HEK293T (cell line): ENCODE measurements at regions not wholly inside any gene's neighbourhood (a gene's known extent, or its start where the extent isn't known, plus 50 kb on each side); places are given as distances from the start of the nearest gene placed in this dataset.

ENCODE experiments used
- CTCF ChIA-PET: fragments of 350-600 bp; formaldehyde crosslinking; extraction: SDS; loops from one replicate; lab custom pipeline; 2021; ENCODE audit warnings: antibody characterized with exemption, inconsistent platforms; lab: Yijun Ruan, JAX
- POLR2A ChIA-PET: fragments of 350-600 bp; formaldehyde crosslinking; extraction: SDS; loops from one replicate; lab custom pipeline; 2020; ENCODE audit warnings: antibody characterized with exemption, inconsistent platforms; lab: Yijun Ruan, JAX
- DNase-seq: peaks from one replicate; pipeline ENCODE4 v3.0.0; 2012; ENCODE audit warnings: mixed read lengths; ENCODE audit errors: extremely low spot score
- ARNT ChIP-seq: fragments of 450-650 bp; IDR thresholded peaks from 2 replicates; pipeline ENCODE4 v1.6.1; 2017; ENCODE audit warnings: mild to moderate bottlenecking
- BHLHE40 ChIP-seq: fragments of 450-650 bp; IDR thresholded peaks from 2 replicates; pipeline ENCODE4 v1.6.1; 2016; ENCODE audit warnings: mild to moderate bottlenecking, moderate library complexity, borderline replicate concordance
- CTBP1 ChIP-seq: fragments of 450-650 bp; IDR thresholded peaks from 2 replicates; pipeline ENCODE4 v1.6.1; 2016; ENCODE audit warnings: borderline replicate concordance
- ELF4 ChIP-seq: fragments of 450-650 bp; IDR thresholded peaks from 2 replicates; pipeline ENCODE4 v1.6.1; 2017; ENCODE audit warnings: antibody characterized with exemption
- FOXA1 ChIP-seq: fragments of 450-650 bp; IDR thresholded peaks from 2 replicates; pipeline ENCODE4 v1.6.1; 2016; ENCODE audit warnings: mild to moderate bottlenecking
- FOXK2 ChIP-seq: fragments of 450-650 bp; IDR thresholded peaks from 2 replicates; pipeline ENCODE4 v1.6.1; 2016; ENCODE audit warnings: mild to moderate bottlenecking
- FOXM1 ChIP-seq: fragments of 450-650 bp; IDR thresholded peaks from 2 replicates; pipeline ENCODE4 v1.6.1; 2017; ENCODE audit warnings: mild to moderate bottlenecking, borderline replicate concordance
- HDGF ChIP-seq: fragments of 450-650 bp; IDR thresholded peaks from 2 replicates; pipeline ENCODE4 v1.6.1; 2017; ENCODE audit warnings: antibody characterized with exemption, borderline replicate concordance
- L3MBTL2 ChIP-seq: fragments of 450-650 bp; conservative IDR thresholded peaks from 2 replicates; pipeline ENCODE4 v1.6.1; 2016; ENCODE audit warnings: mild to moderate bottlenecking
- LEF1 ChIP-seq: fragments of 450-650 bp; IDR thresholded peaks from 2 replicates; pipeline ENCODE4 v1.6.1; 2017; ENCODE audit warnings: mild to moderate bottlenecking, borderline replicate concordance
- NFRKB ChIP-seq: fragments of 450-650 bp; IDR thresholded peaks from 2 replicates; pipeline ENCODE4 v1.6.1; 2016; ENCODE audit warnings: mild to moderate bottlenecking, moderate library complexity
- SP1 ChIP-seq: fragments of 450-650 bp; IDR thresholded peaks from 2 replicates; pipeline ENCODE4 v1.6.1; 2017
- SUZ12 ChIP-seq: fragments of 450-650 bp; IDR thresholded peaks from 2 replicates; pipeline ENCODE4 v1.6.1; 2016; ENCODE audit warnings: mild to moderate bottlenecking
- TARDBP ChIP-seq: fragments of 450-650 bp; IDR thresholded peaks from 2 replicates; pipeline ENCODE4 v1.6.1; 2016
- ZNF384 ChIP-seq: fragments of 450-650 bp; IDR thresholded peaks from 2 replicates; pipeline ENCODE4 v1.6.1; 2016
- TF ChIP-seq, protein P1 (sequence below): fragments of 450-650 bp; IDR thresholded peaks from 2 replicates; pipeline ENCODE4 v1.6.1; 2016

DNA sequence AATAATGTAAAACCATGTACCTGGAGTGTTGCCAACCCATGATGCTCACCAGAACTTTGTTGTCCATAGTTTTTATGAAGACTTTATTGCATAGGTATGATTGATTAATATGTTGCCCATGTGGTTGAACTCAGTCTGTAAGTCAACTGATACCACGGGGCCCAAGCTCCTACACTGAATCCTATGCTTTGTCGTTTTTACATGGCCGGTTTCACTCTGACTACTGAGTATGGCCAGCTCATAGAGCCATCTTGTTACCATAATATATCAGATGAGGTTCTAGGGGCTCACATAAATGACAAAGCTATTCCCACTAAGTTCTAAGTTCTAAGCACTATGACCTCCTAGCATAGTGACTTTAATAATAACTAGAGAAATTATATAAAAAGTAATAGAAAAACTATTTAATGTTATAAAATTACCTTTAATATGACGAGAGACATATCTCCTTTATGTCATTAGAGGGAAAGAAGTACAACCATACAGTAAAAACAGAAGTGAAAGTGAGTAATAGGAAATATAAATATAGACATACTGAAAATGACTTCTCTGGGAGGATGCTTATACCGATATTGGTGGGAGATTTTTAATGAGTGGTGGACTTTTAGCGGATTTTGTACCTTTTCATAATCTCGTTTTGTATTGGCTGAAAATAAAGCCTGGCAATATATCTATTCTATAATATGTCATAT lies 983.4 kb upstream of the PRMT6 start:
- no peak for TF ChIP-seq ELF4
- TF ChIP-seq CTBP1 = no peak
- TF ChIP-seq TARDBP = no peak
- TF ChIP-seq LEF1 = no peak
- no peak for TF ChIP-seq FOXK2
- TF ChIP-seq HDGF = no peak
- no peak for TF ChIP-seq ARNT
- TF ChIP-seq NFRKB = no peak
- no peak for TF ChIP-seq SUZ12
- no peak for TF ChIP-seq L3MBTL2
- no peak for TF ChIP-seq BHLHE40
- TF ChIP-seq FOXM1 = no peak
- CTCF ChIA-PET = no interaction called here
- no peak for DNase-seq
- POLR2A ChIA-PET = no interaction called here

DNA sequence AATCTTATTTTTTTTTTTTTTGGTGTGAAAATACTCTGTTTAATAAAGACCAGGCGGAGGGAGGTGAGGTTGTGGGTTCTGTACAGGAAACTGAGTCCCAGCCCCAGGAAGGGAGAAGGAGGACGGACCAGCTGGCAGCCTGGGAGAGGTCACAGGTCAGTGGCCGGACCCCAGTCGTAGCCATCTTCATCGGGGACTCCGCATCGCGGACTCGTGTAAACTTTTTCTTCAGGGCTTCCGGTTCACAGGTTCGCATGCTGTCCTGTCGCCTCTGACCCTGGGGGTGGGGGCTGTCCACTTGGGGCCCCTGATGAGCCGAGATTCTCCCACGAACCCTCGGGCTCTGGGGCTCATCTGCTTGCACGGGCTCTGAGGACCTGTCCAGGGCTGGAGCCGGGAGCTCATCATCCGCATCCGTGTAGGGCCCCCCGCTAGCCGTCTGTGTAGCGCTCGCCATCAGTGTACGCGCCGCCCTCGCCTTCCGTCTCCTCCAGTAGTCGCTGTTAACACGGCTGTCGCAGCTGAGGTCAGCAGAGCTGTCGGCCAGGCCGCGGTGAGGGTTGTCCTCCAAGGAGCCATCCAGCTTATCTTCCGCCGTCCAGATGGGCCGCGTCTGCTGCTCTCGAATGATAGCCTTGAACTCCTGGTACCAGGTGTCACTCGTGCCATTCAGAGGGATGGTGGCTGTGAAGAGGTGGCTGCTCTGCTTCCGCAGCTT lies 975.7 kb upstream of the PRMT6 start:
- ChIA-PET POLR2A (no interaction called here), CTCF (no interaction called here)
- DNase-seq = no peak
- TF ChIP-seq CTBP1 = no peak
- no peak for TF ChIP-seq FOXA1
- TF ChIP-seq HDGF = no peak
- no peak for TF ChIP-seq ELF4
- no peak for TF ChIP-seq LEF1
- no peak for TF ChIP-seq NFRKB
- no peak for TF ChIP-seq FOXK2
- no peak for TF ChIP-seq SUZ12
- no peak for TF ChIP-seq ZNF384
- TF ChIP-seq, protein P1, sequence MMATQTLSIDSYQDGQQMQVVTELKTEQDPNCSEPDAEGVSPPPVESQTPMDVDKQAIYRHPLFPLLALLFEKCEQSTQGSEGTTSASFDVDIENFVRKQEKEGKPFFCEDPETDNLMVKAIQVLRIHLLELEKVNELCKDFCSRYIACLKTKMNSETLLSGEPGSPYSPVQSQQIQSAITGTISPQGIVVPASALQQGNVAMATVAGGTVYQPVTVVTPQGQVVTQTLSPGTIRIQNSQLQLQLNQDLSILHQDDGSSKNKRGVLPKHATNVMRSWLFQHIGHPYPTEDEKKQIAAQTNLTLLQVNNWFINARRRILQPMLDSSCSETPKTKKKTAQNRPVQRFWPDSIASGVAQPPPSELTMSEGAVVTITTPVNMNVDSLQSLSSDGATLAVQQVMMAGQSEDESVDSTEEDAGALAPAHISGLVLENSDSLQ = no peak
- TF ChIP-seq SP1 = no peak
- no peak for TF ChIP-seq ARNT
- no peak for TF ChIP-seq TARDBP
- no peak for TF ChIP-seq BHLHE40
- TF ChIP-seq L3MBTL2 = no peak
- TF ChIP-seq FOXM1 = no peak

DNA sequence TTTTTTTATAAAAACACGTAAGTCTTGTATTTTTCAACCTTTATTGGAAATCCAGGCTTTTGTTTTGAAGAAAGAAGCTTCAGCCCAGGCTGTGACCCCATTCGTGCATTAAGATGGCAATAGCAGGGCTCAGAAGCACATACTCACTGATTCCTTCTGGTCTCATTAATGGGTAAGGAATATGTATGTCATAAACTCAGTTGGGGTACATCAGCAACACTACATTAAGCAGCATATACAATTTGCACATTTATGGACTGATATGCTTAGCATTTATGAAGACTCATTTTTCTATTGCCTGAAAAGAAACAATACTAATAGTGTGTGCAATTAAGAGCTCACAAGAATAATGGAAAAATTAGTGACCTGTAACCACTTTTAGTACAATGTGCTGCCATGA lies 945.4 kb upstream of the PRMT6 start:
- no peak for DNase-seq
- ChIA-PET POLR2A (no interaction called here), CTCF (no interaction called here)
- no peak for TF ChIP-seq SUZ12
- TF ChIP-seq, protein P1 = no peak
- no peak for TF ChIP-seq SP1
- no peak for TF ChIP-seq CTBP1
- TF ChIP-seq L3MBTL2 = no peak
- no peak for TF ChIP-seq FOXM1
- no peak for TF ChIP-seq ZNF384
- TF ChIP-seq HDGF = no peak
- no peak for TF ChIP-seq NFRKB
- TF ChIP-seq BHLHE40 = no peak
- no peak for TF ChIP-seq FOXK2
- TF ChIP-seq TARDBP = no peak
- no peak for TF ChIP-seq FOXA1
- no peak for TF ChIP-seq ELF4
- no peak for TF ChIP-seq ARNT
- no peak for TF ChIP-seq LEF1

DNA sequence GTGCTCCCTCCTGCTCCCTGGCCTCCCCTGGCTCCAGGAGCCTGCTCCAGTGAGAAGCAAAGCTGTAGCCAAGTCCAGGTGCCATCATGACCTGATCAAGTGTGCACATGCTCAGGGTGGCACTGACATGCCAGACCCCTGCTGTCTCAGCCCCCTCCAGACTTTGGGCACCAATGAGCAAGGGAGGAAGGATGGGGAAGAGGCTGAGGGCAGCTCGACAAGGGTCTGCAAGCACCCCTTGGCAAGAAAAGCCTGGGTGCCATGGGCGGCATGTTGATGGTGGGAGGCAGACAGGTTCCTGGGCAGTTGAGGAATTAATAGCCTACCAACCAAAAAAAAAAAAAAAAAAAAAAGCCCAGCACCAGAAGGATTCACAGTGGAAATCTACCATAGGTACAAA lies 942.6 kb upstream of the PRMT6 start:
- ChIA-PET CTCF (interaction anchor here (0.6 kb wide), 1 partner anchor 182 kb away, joined by 3 read pairs; no protein-coding TSS in a partner anchor), POLR2A (no interaction called here)
- TF ChIP-seq LEF1 = no peak
- no peak for TF ChIP-seq FOXA1
- TF ChIP-seq, protein P1 = no peak
- no peak for TF ChIP-seq NFRKB
- TF ChIP-seq ELF4 = no peak
- no peak for TF ChIP-seq SUZ12
- no peak for TF ChIP-seq ZNF384
- TF ChIP-seq FOXM1 = no peak
- no peak for TF ChIP-seq HDGF
- no peak for TF ChIP-seq CTBP1
- no peak for TF ChIP-seq SP1
- no peak for TF ChIP-seq ARNT
- no peak for TF ChIP-seq BHLHE40
- TF ChIP-seq FOXK2 = no peak
- no peak for DNase-seq

DNA sequence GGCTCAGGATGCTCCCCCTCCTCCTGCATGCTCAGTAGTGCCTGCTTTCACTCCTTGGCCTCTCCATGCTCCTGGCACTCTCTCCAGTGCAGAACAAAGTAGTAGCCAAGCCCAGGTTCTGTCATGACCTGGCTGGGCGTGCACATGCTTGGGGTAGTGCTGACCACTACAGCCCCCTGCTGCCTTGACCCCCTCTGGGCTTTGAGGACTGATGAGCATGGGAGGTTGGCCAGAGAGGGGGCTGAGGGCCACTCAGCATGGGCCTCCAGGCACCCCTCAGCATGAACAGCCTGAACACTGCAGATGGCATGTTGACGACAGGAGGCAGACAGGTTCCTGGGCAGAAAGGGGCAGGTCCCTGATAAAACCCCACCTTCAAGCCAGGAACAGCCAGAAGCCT lies 935.7 kb upstream of the PRMT6 start:
- TF ChIP-seq ARNT (no peak), FOXK2 (no peak), BHLHE40 (no peak), ZNF384 (no peak), CTBP1 (no peak), FOXM1 (no peak), NFRKB (no peak), L3MBTL2 (no peak), HDGF (no peak), LEF1 (no peak)
- TF ChIP-seq, protein P1 = no peak
- ChIA-PET POLR2A (no interaction called here), CTCF (no interaction called here)
- DNase-seq = no peak
